ENCODE measurements at regions not wholly inside any gene's neighbourhood (a gene's known extent, or its start where the extent isn't known, plus 50 kb on each side); places are given as distances from the start of the nearest gene placed in this dataset.
A peak's percentile ranks its signal among the peaks of the same experiment; 100 is the strongest.

GRCh38 chr1:201740086-201740541 is 88.8 kb upstream of the IPO9 start (continued):
- peak; percentile 26 for TF ChIP-seq KDM4A (IDR thresholded peaks at IDR 0.05; ENCODE audit: low read depth, low read length, severe bottlenecking)
- TF ChIP-seq TEAD4 (IDR thresholded peaks at IDR 0.05; ENCODE audit: low read depth, low read length): no peak
- no peak for TF ChIP-seq CEBPB (IDR thresholded peaks at IDR 0.05; ENCODE audit: low read depth, low read length)
- no peak for TF ChIP-seq ZNF274 (IDR thresholded peaks at IDR 0.05; ENCODE audit: borderline replicate concordance, extremely low read depth, low read length)
- TF ChIP-seq PHF8 (conservative IDR thresholded peaks at IDR 0.05; ENCODE audit: low read depth, low read length): 0 out of 2 replicates have a peak, but pooled peaks have one; percentile 41
- TF ChIP-seq SIRT6 (IDR thresholded peaks at IDR 0.05; ENCODE audit: low read length): no peak
- no peak for TF ChIP-seq SAP30 (IDR thresholded peaks at IDR 0.05; ENCODE audit: insufficient read depth, insufficient replicate concordance, low read length)

Data from H1 (cell line).